Activated T-cell treated with anti-CD3 and anti-CD28 coated beads, Interleukin-2, amount 50 U/mL, for 24 hours (primary cell): ENCODE measurements at regions not wholly inside any gene's neighbourhood (a gene's known extent, or its start where the extent isn't known, plus 50 kb on each side); places are given as distances from the start of the nearest gene placed in this dataset.

Experiments used
- DNase-seq: peaks from one replicate; pipeline ENCODE4 v3.0.0-alpha.2; 2020
- H3K27ac Mint-ChIP-seq: 2 replicates; pipeline ENCODE4 v1.8.0; 2020; ENCODE audit warnings: mild to moderate bottlenecking, mixed read lengths
- H3K27me3 Mint-ChIP-seq: 2 replicates; pipeline ENCODE4 v1.8.0; 2020; ENCODE audit warnings: mixed read lengths
- H3K36me3 Mint-ChIP-seq: 2 replicates; pipeline ENCODE4 v1.8.0; 2020; ENCODE audit warnings: low read depth, mixed read lengths
- H3K4me1 Mint-ChIP-seq: 2 replicates; pipeline ENCODE4 v1.8.0; 2020; ENCODE audit warnings: low read depth, mixed read lengths
- H3K4me3 Mint-ChIP-seq: 2 replicates; pipeline ENCODE4 v1.8.0; 2020; ENCODE audit warnings: mild to moderate bottlenecking, moderate library complexity, mixed read lengths
- H3K9me3 Mint-ChIP-seq: 2 replicates; pipeline ENCODE4 v1.8.0; 2020; ENCODE audit warnings: mixed read lengths

DNA sequence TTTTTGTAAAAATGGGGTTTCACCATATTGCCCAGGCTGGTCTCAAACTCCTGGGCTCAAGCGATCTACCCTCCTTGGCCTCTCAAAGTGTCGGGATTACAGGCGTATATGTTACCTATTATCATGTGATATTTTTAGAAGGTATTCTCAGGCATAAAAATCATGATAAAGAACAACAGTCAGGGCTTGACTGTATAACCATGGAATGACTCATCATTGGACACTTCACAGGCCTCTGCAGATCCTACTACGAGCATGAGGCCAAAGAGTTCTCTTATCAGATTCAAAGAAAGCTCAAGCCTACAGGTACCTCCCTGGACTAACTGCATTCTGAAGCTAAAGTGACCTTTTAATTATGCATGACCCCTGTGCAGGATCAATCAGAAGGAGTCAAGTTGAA is 91.7 kb upstream of the PRICKLE2 start:
- Mint-ChIP-seq H3K4me1 (peaks cover under 1% of the 10 kb centered on the region), H3K27me3 (no peaks in the 10 kb centered on the region), H3K27ac (no peak overlapping the region), H3K4me3 (no peak overlapping the region), H3K36me3 (no peaks in the 10 kb centered on the region), H3K9me3 (no peaks in the 10 kb centered on the region)
- DNase-seq = no peak

DNA sequence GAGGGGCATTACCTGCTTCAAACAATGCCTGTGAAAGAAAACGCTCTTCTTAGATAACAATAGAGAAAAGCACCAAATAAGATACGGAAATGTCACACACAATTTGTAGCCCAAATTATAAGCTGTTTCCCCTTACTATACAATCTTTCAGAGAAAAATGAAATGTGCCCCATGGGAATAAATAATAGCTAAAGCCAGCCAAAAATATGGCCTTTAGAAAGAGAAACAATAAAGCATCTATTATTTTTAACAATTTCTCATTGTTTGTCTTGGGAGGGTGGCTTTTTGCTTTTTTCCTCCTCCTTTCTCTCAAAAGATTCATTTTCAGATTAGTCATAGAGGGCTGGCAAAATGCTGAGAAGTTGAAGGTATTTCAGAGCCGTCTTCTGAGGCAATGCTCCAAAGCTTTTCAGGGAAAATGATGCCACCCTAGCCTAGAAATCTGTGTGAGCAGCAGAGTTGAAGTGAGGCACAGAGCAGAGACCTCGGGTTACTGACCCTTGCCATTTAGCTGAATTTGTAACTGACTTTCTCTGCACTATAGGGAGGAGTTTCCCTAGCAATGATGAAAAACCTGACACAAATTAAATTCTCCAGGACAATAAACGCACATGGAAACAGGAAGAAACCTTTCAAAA is 86.3 kb upstream of the PRICKLE2 start:
- H3K9me3 Mint-ChIP-seq = no peaks in the 10 kb centered on the region

DNA sequence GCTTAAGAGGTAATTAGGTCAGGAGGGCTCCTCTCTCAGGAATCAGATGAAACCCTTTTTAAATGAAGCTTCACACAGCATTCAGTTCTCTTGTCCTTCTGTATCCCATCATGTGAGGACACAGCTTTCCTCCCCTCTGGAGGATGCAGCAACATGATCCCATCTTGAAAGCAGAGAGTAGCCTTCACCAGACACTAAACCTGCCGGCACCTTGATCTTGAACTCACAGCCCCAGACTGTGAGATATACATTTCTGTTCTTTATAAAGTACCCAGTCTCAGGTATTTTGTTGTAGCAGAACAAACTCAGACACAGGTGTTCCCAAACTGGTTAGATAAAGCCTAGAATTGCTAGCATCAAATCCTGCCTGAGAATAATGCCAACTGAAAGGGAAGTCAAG is 83.7 kb upstream of the PRICKLE2 start:
- H3K4me1 Mint-ChIP-seq = no peaks in the 10 kb centered on the region
- H3K27ac Mint-ChIP-seq = no peak overlapping the region
- no peaks in the 10 kb centered on the region for H3K36me3 Mint-ChIP-seq
- no peak for DNase-seq
- no peak overlapping the region for H3K4me3 Mint-ChIP-seq
- no peaks in the 10 kb centered on the region for H3K9me3 Mint-ChIP-seq
- no peaks in the 10 kb centered on the region for H3K27me3 Mint-ChIP-seq

More for the DNA sequence above, 86.3 kb upstream of the PRICKLE2 start:
- no peak for DNase-seq
- Mint-ChIP-seq H3K36me3 (no peaks in the 10 kb centered on the region), H3K27me3 (no peaks in the 10 kb centered on the region), H3K27ac (no peak overlapping the region), H3K4me1 (no peaks in the 10 kb centered on the region), H3K4me3 (no peak overlapping the region)

DNA sequence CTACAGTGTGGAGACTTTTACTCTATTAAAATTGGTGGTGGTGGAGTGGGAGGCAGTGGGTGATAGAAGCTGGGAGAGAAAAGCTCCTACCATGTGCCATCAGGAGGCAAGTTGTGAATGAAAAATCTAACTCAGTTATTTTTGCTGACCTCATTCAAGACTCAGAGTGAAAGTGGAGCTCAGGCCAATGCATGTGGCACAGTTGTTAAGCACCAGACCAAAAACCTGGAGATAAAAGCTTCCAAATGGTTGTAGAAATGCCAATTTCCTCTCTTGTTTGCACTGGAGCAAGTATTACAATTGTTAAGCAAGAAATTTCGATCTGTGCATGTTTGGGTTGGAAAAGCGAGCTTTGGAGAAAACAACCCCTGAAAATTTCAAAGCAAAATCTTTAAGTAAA is 81.5 kb upstream of the PRICKLE2 start:
- H3K27ac Mint-ChIP-seq = no peak overlapping the region
- DNase-seq = no peak
- H3K4me3 Mint-ChIP-seq = no peak overlapping the region
- no peaks in the 10 kb centered on the region for H3K9me3 Mint-ChIP-seq
- H3K4me1 Mint-ChIP-seq = no peaks in the 10 kb centered on the region
- no peaks in the 10 kb centered on the region for H3K27me3 Mint-ChIP-seq
- no peaks in the 10 kb centered on the region for H3K36me3 Mint-ChIP-seq

DNA sequence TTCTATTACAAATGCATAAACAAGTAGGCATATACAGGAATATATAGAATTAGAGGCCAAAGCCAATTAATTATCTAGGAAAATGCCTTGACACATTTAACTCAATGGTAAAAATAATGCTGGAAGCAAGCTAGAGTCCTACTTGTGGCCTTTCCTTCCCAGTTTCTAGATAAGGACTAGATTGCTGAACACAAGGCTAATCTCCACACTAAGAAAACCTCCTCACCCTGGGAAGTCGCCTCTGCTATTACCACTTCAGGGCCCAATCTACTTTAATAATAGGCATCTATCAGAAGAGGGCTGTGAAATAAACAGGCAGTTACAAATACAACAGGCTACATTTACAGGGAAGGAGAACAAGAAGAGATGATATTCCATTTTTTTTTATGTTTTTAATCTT is 80.5 kb upstream of the PRICKLE2 start:
- Mint-ChIP-seq H3K36me3 (no peaks in the 10 kb centered on the region), H3K27ac (no peak overlapping the region), H3K9me3 (no peaks in the 10 kb centered on the region), H3K27me3 (no peaks in the 10 kb centered on the region), H3K4me1 (no peaks in the 10 kb centered on the region), H3K4me3 (no peak overlapping the region)
- DNase-seq = no peak

DNA sequence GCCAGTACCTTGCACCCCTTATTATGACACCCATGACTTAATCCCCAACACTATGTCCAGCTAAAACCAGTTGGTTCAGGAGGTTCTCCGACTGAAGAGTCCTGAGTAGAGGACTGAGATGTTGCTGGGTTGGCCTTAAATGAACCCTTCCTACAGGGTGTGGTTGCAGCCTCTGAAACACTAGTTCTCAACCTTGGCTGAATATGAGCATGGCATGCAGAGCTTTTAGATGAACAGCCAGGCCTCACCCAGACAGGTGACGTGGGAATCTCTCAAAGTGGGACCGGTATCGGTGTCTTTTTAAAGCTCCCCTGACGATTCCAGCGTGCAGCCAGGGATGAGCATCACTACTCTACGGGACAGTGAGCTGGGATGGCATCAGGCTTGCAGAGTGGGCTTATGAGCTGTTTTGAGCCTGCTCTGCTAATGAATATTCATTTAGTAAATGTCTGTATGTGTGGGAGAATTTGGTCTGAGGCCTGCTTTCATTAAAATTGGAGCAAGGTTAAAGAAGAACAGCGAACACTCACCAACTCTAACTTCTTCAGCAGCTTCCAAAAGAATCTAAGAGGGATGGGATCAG is 79.7 kb upstream of the PRICKLE2 start:
- no peaks in the 10 kb centered on the region for H3K9me3 Mint-ChIP-seq
- no peak overlapping the region for H3K27ac Mint-ChIP-seq
- no peaks in the 10 kb centered on the region for H3K36me3 Mint-ChIP-seq
- no peak overlapping the region for H3K4me3 Mint-ChIP-seq
- H3K27me3 Mint-ChIP-seq = no peaks in the 10 kb centered on the region
- no peaks in the 10 kb centered on the region for H3K4me1 Mint-ChIP-seq
- no peak for DNase-seq

DNA sequence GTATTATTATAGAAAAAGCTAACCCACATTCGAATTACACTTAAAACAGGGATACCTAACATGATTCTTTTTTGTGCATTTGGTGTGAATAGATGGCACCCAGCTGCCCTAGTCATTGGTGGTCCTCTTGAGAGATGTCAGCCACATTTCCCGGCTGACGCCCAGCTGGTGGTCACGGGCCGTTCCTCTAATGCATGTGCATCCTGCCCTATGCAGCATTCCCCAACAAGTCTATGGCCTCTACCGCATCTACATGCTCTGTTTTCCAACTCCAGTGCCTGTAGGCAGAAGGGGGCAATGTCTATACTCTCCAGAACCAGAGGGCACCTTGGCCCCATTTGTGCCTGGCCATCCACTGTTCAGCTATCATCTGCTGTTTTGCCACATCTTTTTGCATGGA is 78.6 kb upstream of the PRICKLE2 start:
- no peak overlapping the region for H3K27ac Mint-ChIP-seq
- H3K4me3 Mint-ChIP-seq = no peak overlapping the region
- no peaks in the 10 kb centered on the region for H3K36me3 Mint-ChIP-seq
- no peaks in the 10 kb centered on the region for H3K27me3 Mint-ChIP-seq
- no peak for DNase-seq
- H3K4me1 Mint-ChIP-seq = no peaks in the 10 kb centered on the region
- H3K9me3 Mint-ChIP-seq = no peaks in the 10 kb centered on the region

DNA sequence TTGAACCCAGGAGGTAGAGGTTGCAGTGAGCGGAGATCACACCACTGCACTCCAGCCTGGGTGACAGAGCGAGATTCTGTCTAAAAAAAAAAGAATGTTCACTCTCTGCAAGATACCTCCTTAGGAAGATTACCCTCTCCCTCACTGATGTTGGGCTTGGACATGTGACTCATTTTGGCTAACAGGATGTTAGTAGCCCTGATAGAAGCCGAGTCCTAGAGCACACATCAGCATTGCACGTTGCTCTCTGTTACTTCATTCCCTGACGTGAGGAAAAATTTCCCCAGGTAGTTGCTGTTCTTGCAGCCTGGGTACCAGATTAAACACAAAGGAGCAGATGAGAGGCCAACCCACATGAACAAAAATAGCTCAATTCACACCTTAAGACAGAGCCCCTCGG is 78.1 kb upstream of the PRICKLE2 start:
- H3K4me3 Mint-ChIP-seq = no peak overlapping the region
- peaks cover 2% of the 10 kb centered on the region for H3K9me3 Mint-ChIP-seq
- H3K27me3 Mint-ChIP-seq = no peaks in the 10 kb centered on the region
- no peaks in the 10 kb centered on the region for H3K36me3 Mint-ChIP-seq
- no peak for DNase-seq
- no peaks in the 10 kb centered on the region for H3K4me1 Mint-ChIP-seq
- no peak overlapping the region for H3K27ac Mint-ChIP-seq

DNA sequence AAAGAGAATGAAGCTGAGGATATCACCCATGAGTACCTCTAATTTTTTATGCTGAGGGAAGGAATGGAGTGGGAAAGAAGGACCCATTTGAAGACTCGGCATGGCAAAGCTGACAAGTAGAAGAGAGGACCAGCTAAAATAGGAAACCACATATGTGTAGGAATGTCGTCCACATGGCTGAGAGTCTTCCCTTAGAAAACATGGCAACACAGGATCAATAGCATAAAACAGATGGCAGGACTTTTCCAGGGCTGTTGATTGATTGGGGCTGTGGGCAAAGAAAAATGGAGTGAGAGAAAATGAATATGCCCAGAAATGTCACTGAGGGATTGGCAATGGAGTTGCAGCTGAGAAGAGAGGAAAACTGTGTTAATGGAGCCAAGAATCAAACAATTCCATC is 76.2 kb upstream of the PRICKLE2 start:
- H3K4me1 Mint-ChIP-seq = no peaks in the 10 kb centered on the region
- no peak overlapping the region for H3K27ac Mint-ChIP-seq
- peaks cover 3% of the 10 kb centered on the region for H3K27me3 Mint-ChIP-seq
- DNase-seq = no peak
- H3K9me3 Mint-ChIP-seq = peaks cover 11% of the 10 kb centered on the region
- no peaks in the 10 kb centered on the region for H3K36me3 Mint-ChIP-seq
- no peak overlapping the region for H3K4me3 Mint-ChIP-seq

DNA sequence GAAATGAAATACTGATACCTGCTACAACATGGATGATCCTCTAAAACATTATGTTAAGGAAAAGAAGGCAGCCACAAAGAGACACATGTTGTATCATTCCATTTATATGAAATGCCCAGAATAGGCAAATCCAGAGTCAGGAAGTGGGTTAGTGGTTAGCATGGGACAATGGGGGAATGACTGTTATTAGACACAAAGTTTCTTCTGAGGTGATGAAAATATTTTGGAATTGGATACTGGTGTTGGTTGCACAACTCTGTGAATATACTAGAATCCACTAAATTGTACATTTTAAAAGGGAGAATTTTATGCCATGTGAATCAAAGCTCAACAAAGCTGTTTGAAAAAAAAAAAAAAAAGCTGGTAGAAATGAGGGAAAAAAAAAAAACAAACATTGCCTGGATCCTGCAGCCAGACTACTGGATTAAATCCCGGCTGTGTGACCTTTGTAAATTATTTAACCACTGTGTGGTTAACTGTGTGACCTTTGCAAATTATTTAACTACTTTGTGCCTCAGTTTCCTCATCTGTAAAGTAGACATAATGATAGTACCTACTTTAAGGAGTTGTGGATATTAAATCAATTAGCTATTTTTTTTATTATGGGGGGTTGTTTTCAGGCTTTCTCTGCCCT is 75.6 kb upstream of the PRICKLE2 start:
- no peak for DNase-seq
- H3K36me3 Mint-ChIP-seq = no peaks in the 10 kb centered on the region
- no peak overlapping the region for H3K4me3 Mint-ChIP-seq
- peaks cover 3% of the 10 kb centered on the region for H3K27me3 Mint-ChIP-seq
- peaks cover 12% of the 10 kb centered on the region for H3K9me3 Mint-ChIP-seq
- H3K4me1 Mint-ChIP-seq = no peaks in the 10 kb centered on the region
- no peak overlapping the region for H3K27ac Mint-ChIP-seq

DNA sequence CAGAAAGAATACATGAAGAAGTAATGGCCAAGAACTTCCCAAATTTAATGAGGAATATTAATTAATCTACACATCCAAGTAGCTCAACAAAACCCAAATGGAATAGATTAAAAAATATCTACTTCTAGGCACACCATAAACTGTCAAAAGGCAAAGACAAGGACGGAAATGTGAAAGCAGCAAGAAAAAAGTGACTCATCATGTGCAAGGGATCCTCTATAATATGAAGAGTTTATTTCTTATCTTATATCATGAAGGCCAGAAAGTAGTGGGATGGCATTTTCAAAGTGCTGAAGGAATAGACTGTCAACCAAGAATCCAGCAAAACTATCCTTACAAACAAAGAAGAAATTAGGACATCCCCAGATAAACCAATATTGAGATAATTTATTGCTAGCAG is 73.9 kb upstream of the PRICKLE2 start:
- H3K4me3 Mint-ChIP-seq = no peak overlapping the region
- peaks cover 12% of the 10 kb centered on the region for H3K9me3 Mint-ChIP-seq
- DNase-seq = no peak

DNA sequence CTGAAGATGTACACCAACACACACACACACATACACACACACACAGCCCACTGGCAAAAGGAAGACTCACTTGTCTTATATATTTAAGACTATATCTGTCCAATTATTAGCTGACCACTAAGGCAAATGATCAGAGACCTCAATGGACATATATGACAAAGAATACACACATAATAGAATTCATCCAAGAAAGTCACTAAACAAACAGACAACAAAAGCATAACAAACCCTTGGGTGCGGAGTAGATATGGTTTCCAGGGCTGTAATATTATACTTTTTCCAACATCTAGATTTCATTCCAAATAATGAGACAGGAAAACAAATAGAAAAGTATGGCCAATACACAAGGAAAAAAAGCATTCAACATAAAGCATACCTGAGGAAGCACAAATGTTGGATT is 72.3 kb upstream of the PRICKLE2 start:
- Mint-ChIP-seq H3K27ac (no peak overlapping the region), H3K36me3 (no peaks in the 10 kb centered on the region), H3K4me3 (no peak overlapping the region), H3K27me3 (peaks cover 3% of the 10 kb centered on the region), H3K4me1 (no peaks in the 10 kb centered on the region), H3K9me3 (peaks cover 12% of the 10 kb centered on the region)
- no peak for DNase-seq

More for the DNA sequence above, 73.9 kb upstream of the PRICKLE2 start:
- Mint-ChIP-seq H3K27me3 (peaks cover 3% of the 10 kb centered on the region), H3K36me3 (no peaks in the 10 kb centered on the region), H3K4me1 (no peaks in the 10 kb centered on the region), H3K27ac (no peak overlapping the region)

DNA sequence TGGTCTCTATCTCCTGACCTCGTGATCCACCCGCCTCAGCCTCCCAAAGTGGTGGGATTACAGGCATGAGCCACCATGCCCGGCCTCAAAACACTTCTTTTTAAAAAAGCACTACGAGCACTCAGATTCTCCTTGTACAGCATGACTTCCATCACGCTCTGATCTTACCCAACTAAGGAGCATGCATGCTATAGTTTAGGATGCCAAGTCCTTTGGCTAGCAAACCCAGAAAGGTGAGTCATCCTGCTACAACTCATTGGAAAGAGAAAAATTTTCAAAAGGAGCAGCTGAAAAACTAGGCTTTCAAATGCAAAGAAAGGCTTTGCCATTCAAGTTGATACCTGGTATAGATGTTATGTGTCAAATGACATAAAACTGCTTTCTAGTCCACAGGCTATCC is 70.3 kb upstream of the PRICKLE2 start:
- H3K4me3 Mint-ChIP-seq = no peak overlapping the region
- peaks cover 12% of the 10 kb centered on the region for H3K9me3 Mint-ChIP-seq
- no peaks in the 10 kb centered on the region for H3K36me3 Mint-ChIP-seq
- no peaks in the 10 kb centered on the region for H3K4me1 Mint-ChIP-seq
- no peak for DNase-seq
- H3K27me3 Mint-ChIP-seq = peaks cover 3% of the 10 kb centered on the region
- no peak overlapping the region for H3K27ac Mint-ChIP-seq

DNA sequence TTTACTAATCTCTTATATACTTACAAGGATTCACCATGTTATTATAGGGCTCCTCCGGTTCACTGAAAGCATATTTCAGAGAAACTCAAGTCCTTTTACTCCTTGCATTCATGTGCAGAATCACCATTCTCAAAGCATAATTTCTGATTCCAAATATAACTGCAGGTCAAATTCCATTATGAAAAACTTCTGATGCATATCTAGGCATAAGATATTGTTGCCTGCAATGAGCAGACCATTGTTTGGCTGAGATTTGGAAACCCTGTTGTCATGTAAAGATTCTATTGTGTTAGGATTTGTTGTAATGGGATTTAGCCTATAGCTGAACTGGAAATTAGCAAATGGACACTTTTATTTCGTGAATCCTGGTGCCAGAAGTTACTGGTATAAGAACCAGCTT is 69.5 kb upstream of the PRICKLE2 start:
- H3K36me3 Mint-ChIP-seq = no peaks in the 10 kb centered on the region
- DNase-seq = no peak
- no peak overlapping the region for H3K27ac Mint-ChIP-seq
- H3K27me3 Mint-ChIP-seq = peaks cover 3% of the 10 kb centered on the region
- H3K4me3 Mint-ChIP-seq = no peak overlapping the region
- H3K9me3 Mint-ChIP-seq = peaks cover 12% of the 10 kb centered on the region
- H3K4me1 Mint-ChIP-seq = no peaks in the 10 kb centered on the region

DNA sequence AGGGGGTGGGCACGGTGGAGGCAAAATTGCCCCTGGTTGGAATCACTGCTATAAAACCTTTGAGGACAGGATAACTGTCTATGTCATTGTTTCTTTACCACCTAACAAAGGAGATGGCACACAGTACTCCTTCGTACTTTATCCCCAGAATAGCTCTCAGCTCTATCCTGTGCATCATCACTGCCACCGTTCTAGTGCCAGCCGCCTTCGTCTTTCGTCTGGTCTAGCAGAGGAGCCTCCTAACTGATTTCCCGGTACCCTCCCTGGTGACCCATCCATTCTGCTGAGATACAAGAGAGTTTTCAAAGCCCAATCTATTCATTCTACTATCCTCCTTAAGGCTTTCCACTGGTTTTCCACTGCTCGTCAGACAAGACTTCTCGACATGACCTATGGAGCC is 67.9 kb upstream of the PRICKLE2 start:
- H3K4me3 Mint-ChIP-seq = no peak overlapping the region
- H3K4me1 Mint-ChIP-seq = no peaks in the 10 kb centered on the region
- DNase-seq = no peak
- peaks cover 2% of the 10 kb centered on the region for H3K27me3 Mint-ChIP-seq
- H3K36me3 Mint-ChIP-seq = no peaks in the 10 kb centered on the region
- no peak overlapping the region for H3K27ac Mint-ChIP-seq
- H3K9me3 Mint-ChIP-seq = peaks cover 9% of the 10 kb centered on the region
